Natural killer cell (primary cell): ENCODE measurements at regions not wholly inside any gene's neighbourhood (a gene's known extent, or its start where the extent isn't known, plus 50 kb on each side); places are given as distances from the start of the nearest gene placed in this dataset.

Experiments used
- ATAC-seq, 3 donors: fragments of 150-1000 bp in 2 of 3; fragments of 200-7000 bp in 1 of 3; cut with Tn5 transposase; 1 replicate in 1 of 3; 2 replicates in 2 of 3; pipeline ENCODE4 v1.10.0; 2021; ENCODE audit warnings: mild to moderate bottlenecking in 2 of 3, moderate library complexity in 2 of 3
- DNase-seq, 2 donors: peaks; one replicate each; pipeline versions ENCODE4 v3.0.0 to v3.0.0-alpha.2; 2013 to 2021; ENCODE audit warnings: mixed read lengths in 1 of 2
- H3K27ac ChIP-seq: one replicate; pipeline ENCODE4 v1.5.1; 2013; ENCODE audit warnings: mild to moderate bottlenecking, low read length
- H3K27me3 ChIP-seq: one replicate; pipeline ENCODE4 v1.6.1; 2013; ENCODE audit warnings: low read length; ENCODE audit not compliant: control insufficient read depth, insufficient read depth
- H3K36me3 ChIP-seq: one replicate; pipeline ENCODE4 v1.6.1; 2013; ENCODE audit warnings: low read length; ENCODE audit not compliant: control insufficient read depth, insufficient read depth
- H3K4me1 ChIP-seq: one replicate; pipeline ENCODE4 v1.6.1; 2013; ENCODE audit warnings: low read length; ENCODE audit not compliant: control insufficient read depth, insufficient read depth
- H3K4me3 ChIP-seq: one replicate; pipeline ENCODE4 v1.5.1; 2013; ENCODE audit warnings: low read length
- H3K9me3 ChIP-seq: one replicate; pipeline ENCODE4 v1.6.1; 2013; ENCODE audit warnings: low read length; ENCODE audit not compliant: control insufficient read depth, insufficient read depth
- H3K27ac Mint-ChIP-seq, 2 donors: one replicate each; pipeline ENCODE4 v1.8.0; 2022; ENCODE audit warnings: mild to moderate bottlenecking in 2 of 2, mixed read lengths in 2 of 2, moderate library complexity in 1 of 2
- H3K27me3 Mint-ChIP-seq, 2 donors: one replicate each; pipeline ENCODE4 v1.8.0; 2022; ENCODE audit warnings: low read depth in 2 of 2, mixed read lengths in 2 of 2
- H3K36me3 Mint-ChIP-seq: one replicate; pipeline ENCODE4 v1.8.0; 2022; ENCODE audit warnings: mixed read lengths
- H3K4me1 Mint-ChIP-seq, 2 donors: one replicate each; pipeline ENCODE4 v1.8.0; 2022; ENCODE audit warnings: mixed read lengths in 2 of 2
- H3K4me3 Mint-ChIP-seq: one replicate; pipeline ENCODE4 v1.8.0; 2022; ENCODE audit warnings: mild to moderate bottlenecking, moderate library complexity, mixed read lengths
- H3K9me3 Mint-ChIP-seq, 2 donors: one replicate each; pipeline ENCODE4 v1.8.0; 2022; ENCODE audit warnings: mixed read lengths in 2 of 2
- CTCF ChIP-seq: fragments of 200-600 bp; IDR thresholded peaks from one replicate; pipeline ENCODE4 v1.8.0; 2022; ENCODE audit warnings: antibody characterized with exemption
- WGBS: methylation state at CpG from one replicate; pipeline ENCODE4 v1.1.7; 2013; ENCODE audit warnings: missing lambda C conversion rate; ENCODE audit not compliant: insufficient coverage; 5-methylcytosine and 5-hydroxymethylcytosine counted together
- intact Hi-C: fragments of 100-400 bp; cut with micrococcal nuclease; formaldehyde crosslinking; loops from one replicate; pipeline ENCODE4 v1.14.2; 2022

DNA sequence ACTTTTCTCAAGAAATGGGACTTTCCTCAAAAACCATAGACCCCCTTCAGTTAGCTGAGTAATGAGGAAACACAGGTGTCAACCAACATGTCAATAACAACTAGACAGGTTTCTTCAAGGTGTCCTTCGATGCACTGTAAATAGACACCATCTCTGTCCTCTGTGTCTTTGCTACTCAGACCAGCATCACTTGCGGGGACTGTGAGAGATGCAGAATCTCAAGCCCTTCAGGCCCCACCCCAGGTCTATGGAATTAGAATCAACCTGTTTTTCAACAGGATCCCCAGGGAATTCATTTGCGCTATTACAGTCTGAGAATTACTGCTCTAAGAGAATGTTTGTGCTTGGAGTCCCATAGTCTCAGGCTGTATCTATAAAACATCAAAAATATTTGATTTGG lies 469.9 kb downstream of the COG6 start:
- Histone ChIP-seq H3K4me1 (no peaks in the 10 kb centered on the region), H3K27ac (no peak overlapping the region), H3K27me3 (no peaks in the 10 kb centered on the region), H3K4me3 (no peak overlapping the region), H3K36me3 (no peaks in the 10 kb centered on the region), H3K9me3 (no peaks in the 10 kb centered on the region)
- Mint-ChIP-seq H3K27ac (no peak overlapping the region), H3K4me3 (no peak overlapping the region), H3K27me3 (no peaks in the 10 kb centered on the region), H3K36me3 (no peaks in the 10 kb centered on the region), H3K4me1 (peaks cover 5 to 6% of the 10 kb centered on the region in 2 donors), H3K9me3 (no peaks in the 10 kb centered on the region)
- intact Hi-C loops, result no loop called here
- ATAC-seq, result no peak
- no peak for DNase-seq
- no peak for TF ChIP-seq CTCF
- WGBS, result 94% methylated on average over 3 of the region's 3 CpGs

GRCh38 chr13:40126306-40127085 lies 471.0 kb downstream of the COG6 start:
- WGBS, result 68% methylated on average over 6 of the region's 7 CpGs
- H3K4me1 ChIP-seq, result no peaks in the 10 kb centered on the region
- Mint-ChIP-seq H3K27ac (no peak overlapping the region), H3K27me3 (no peaks in the 10 kb centered on the region), H3K36me3 (no peaks in the 10 kb centered on the region), H3K4me1 (peaks cover 5 to 6% of the 10 kb centered on the region in 2 donors), H3K9me3 (no peaks in the 10 kb centered on the region), H3K4me3 (no peak overlapping the region)
- ATAC-seq (no peak), DNase-seq (no peak)
- H3K27me3 ChIP-seq, result no peaks in the 10 kb centered on the region
- H3K4me3 ChIP-seq, result no peak overlapping the region
- intact Hi-C loops, result no loop called here
- H3K9me3 ChIP-seq, result no peaks in the 10 kb centered on the region
- H3K36me3 ChIP-seq, result no peaks in the 10 kb centered on the region
- TF ChIP-seq CTCF, result no peak
- H3K27ac ChIP-seq, result no peak overlapping the region

DNA sequence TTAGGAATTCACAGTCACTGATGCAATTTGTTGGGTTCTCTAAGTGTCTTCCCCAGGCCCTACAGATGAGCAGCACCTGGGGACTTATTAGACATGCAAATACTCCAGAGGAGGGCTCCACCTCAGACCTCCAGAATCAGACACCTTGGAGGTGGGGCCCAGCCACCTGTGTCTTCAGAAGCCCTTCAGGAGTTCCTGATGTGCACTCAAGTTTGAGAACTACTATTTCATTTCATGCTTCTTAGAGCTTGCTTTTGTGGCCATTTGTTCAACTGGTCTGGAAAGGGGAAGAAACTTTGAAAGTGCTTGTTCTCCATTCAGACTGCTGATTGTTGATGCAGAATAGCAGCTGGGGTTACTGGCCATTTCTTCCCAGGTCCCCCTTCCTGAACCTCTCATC lies 472.0 kb downstream of the COG6 start:
- Histone ChIP-seq H3K9me3 (no peaks in the 10 kb centered on the region), H3K36me3 (no peaks in the 10 kb centered on the region), H3K4me3 (no peak overlapping the region), H3K27me3 (no peaks in the 10 kb centered on the region), H3K27ac (no peak overlapping the region), H3K4me1 (no peaks in the 10 kb centered on the region)
- Mint-ChIP-seq H3K4me1 (peaks cover 5 to 6% of the 10 kb centered on the region in 2 donors), H3K36me3 (no peaks in the 10 kb centered on the region), H3K27me3 (no peaks in the 10 kb centered on the region), H3K27ac (no peak overlapping the region), H3K4me3 (no peak overlapping the region), H3K9me3 (no peaks in the 10 kb centered on the region)
- TF ChIP-seq CTCF, result no peak
- intact Hi-C loops, result no loop called here
- DNase-seq (no peak), ATAC-seq (no peak)

DNA sequence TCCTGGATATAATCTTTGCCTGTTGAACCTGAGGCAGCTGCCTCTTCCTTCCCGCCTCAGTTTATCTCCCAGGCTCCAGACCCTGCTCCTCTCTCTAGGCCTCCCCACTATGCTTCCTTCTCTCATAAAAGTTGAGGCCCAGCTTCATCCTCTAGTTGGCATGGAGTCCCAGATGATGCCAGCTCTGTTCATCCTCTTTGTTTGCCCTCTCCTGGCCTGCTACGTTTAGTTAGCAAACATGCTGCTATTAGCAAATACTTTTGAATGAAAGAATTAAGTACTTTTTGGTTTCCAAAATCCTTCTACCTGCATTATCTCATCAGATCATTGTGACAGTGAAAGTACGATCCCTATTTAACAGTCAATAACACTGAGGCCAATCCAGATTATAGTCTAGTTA lies 472.5 kb downstream of the COG6 start:
- no peak overlapping the region for H3K27ac Mint-ChIP-seq
- DNase-seq (no peak), ATAC-seq (no peak)
- H3K9me3 Mint-ChIP-seq, result no peaks in the 10 kb centered on the region
- H3K4me1 Mint-ChIP-seq, result peaks cover 5 to 6% of the 10 kb centered on the region in 2 donors
- Histone ChIP-seq H3K27me3 (no peaks in the 10 kb centered on the region), H3K27ac (no peak overlapping the region), H3K4me3 (no peak overlapping the region), H3K36me3 (no peaks in the 10 kb centered on the region), H3K4me1 (no peaks in the 10 kb centered on the region), H3K9me3 (no peaks in the 10 kb centered on the region)
- H3K36me3 Mint-ChIP-seq, result no peaks in the 10 kb centered on the region
- intact Hi-C loops, result no loop called here
- WGBS, result 95% methylated on average over 3 of the region's 3 CpGs
- H3K4me3 Mint-ChIP-seq, result no peak overlapping the region
- no peaks in the 10 kb centered on the region for H3K27me3 Mint-ChIP-seq
- TF ChIP-seq CTCF, result no peak
